ENCODE measurements at regions not wholly inside any gene's neighbourhood (a gene's known extent, or its start where the extent isn't known, plus 50 kb on each side); places are given as distances from the start of the nearest gene placed in this dataset.
A peak's percentile ranks its signal among the peaks of the same experiment; 100 is the strongest.
"Not testable (repeated sequence)": the region's sequence is repeated elsewhere in the genome, so short reads cannot be mapped to it uniquely, and the experiment has no call there.

GRCh38 chr5:125452991-125453390 lies 706.6 kb upstream of the ZNF608 start:
- no peak for DNase-seq

DNA sequence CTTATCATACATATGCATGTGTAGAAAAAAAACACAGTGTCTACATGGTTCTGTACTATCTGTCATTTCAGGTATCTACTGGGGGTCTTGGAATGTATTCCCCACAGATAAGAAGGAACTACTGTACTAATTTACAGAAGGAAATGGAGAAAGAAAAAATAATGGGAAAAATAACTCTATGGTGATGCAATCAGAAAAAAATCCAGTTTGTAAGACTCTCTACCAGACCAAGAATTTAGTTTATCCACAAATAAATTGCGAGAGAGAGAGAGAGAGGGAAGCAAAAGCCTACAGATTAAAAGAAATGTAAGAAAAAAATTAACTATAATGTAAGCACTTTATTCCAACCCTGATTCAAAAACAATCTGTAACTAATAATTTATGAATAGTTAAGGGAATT lies 708.6 kb upstream of the ZNF608 start:
- no peak for DNase-seq

GRCh38 chr5:125456005-125456404 lies 709.6 kb upstream of the ZNF608 start:
- not testable (repeated sequence) for DNase-seq

GRCh38 chr5:125457617-125458016 lies 711.2 kb upstream of the ZNF608 start:
- no peak for DNase-seq

DNA sequence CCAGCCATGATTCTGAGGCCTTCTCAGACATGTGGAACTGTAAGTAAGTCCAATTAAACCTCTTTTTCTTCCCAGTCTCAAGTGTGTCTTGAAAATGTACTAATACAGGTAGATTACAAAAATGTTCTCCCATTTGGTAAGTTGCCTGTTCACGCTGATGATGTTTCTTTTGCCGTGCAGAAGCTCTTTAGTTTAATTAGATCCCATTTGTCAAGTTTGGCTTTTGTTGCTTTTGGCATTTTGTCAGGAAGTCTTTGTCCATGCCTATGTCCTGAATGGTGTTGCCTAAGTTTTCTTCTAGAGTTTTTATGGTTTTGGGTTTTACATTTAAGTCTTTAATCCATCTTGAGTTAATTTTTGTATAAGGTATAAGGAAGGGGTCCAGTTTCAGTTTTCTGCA lies 712.5 kb upstream of the ZNF608 start:
- not testable (repeated sequence) for DNase-seq

DNA sequence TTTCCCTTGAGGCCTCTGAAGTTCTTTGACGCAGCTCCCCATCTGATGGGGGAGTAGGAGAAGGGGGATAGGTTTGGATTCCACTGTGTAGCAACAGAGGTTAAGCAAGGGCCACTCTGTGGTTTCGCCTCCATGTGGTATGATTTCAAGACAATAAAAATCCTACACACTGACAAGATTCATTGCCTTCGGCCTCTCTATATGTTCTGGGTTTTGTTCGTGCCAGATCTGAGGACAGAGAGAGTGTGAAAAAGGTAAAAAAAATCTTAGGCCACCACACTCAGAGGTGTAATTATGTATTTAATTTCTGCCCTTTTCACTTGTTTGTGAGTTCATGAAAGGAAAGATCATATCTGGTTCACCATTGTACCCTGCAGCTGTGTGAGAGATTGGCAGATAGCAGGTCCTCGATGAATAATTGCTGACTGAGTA lies 715.2 kb upstream of the ZNF608 start:
- no peak for DNase-seq

GRCh38 chr5:125463466-125464092 lies 717.1 kb upstream of the ZNF608 start:
- no peak for DNase-seq

DNA sequence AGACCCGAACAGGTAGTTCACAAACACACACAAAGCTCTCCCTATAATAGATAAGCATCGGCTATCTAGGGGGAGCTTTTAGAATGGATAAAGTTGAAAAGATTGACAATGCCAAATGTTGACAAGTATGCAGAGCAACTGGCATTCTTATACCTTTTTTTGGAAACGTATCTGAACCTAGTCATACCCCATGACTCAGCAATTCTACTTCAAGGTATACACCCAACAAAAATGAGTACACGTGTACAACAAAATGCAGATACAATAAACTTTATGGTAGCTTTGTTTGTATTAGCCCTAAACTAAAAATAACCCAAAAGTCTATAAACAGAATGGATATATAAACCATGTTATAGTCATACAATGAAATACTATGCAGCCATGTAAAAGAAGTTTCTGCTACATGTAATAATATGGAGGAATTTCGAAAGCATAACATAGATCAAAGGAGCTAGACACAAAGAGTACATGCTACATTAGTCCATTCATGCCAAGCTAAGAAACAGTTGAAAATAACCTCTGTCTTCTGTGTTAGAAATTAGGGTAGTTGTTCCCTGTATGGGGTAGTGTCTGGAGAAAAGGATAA lies 718.5 kb upstream of the ZNF608 start:
- no peak for DNase-seq

DNA sequence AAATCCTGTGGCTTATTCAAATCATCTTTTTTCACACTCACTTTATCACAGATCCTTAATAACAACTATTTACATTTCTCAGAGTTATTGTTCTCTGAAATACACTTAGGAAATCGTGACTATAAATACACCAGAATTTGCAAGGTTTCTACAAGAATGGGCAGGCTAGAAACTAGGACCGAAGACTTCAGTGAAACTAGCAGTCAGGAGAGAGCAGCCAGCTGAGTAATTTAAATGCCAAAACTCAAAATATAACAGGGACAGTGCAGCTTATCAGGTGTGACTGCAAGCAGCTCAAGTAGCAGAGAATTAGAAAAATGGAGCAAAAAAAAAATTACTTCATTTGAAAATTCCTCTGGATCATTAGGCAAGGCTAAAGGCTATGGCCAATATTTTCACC lies 719.3 kb upstream of the ZNF608 start:
- DNase-seq: no peak

DNA sequence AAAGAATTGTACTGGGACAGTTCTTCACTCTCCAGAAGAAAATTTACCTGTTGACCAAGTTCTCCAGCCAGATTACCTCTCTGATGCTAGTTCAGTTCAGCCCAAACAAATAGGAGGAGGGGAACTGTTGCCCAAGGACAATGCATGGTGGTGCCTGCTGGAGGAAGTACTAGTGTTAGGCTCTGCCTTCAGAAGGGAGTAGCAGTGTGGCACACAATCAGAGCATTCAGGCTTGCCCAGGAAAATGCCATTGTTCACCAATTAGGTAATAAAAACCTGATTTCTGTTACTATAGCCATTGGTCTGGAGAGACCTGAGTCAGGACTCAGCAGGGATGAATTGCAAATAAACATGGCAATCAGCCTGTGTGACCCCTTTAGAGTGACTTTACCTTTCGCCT lies 720.8 kb upstream of the ZNF608 start:
- DNase-seq: no peak

GRCh38 chr5:125470280-125470902 lies 724.0 kb upstream of the ZNF608 start:
- DNase-seq: no peak

GRCh38 chr5:125476901-125477585 lies 730.6 kb upstream of the ZNF608 start:
- DNase-seq: no peak

DNA sequence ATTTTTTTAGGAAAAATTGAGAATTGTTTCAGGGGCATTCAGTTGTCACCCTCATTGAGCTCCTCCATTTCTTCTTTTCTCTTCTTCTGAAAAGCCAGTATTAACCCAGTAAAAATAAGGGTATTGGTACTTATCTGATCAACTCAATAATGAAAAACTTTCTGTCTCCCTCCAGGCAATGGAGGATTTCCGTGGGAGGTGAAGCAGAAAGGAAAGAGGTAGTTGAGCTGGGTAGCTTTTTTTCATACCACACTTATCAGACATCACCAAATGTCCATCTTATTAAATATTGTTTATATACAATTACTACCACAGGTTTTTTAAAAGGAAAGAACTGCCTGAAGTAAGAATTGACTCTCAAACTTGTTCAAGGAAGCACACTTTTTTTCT lies 731.1 kb upstream of the ZNF608 start:
- no peak for DNase-seq

DNA sequence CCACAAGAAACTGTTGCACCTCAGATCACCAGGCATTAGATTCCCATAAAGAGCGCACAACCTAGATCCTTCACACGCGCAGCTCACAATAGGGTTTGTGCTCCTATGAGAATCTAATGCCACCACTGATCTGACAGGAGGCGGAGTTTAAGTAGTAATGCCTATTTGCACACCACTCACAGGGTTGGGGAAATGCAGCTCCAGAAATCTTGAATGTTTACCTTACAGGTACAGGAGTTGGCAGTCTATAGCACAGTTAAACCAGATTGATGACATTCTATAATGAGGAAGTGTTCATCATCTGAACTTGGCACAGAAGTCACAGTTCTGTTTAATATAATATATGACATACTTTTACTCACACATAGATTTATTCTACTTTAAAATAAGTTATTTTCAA lies 732.2 kb upstream of the ZNF608 start:
- no peak for DNase-seq

GRCh38 chr5:125480911-125481310 lies 734.5 kb upstream of the ZNF608 start:
- DNase-seq: no peak

- DNase-seq: no peak
Observed at GRCh38 chr5:125481506-125482465, 735.3 kb upstream of the ZNF608 start.

- DNase-seq: no peak
Observed at GRCh38 chr5:125483609-125484008, 737.2 kb upstream of the ZNF608 start.

DNA sequence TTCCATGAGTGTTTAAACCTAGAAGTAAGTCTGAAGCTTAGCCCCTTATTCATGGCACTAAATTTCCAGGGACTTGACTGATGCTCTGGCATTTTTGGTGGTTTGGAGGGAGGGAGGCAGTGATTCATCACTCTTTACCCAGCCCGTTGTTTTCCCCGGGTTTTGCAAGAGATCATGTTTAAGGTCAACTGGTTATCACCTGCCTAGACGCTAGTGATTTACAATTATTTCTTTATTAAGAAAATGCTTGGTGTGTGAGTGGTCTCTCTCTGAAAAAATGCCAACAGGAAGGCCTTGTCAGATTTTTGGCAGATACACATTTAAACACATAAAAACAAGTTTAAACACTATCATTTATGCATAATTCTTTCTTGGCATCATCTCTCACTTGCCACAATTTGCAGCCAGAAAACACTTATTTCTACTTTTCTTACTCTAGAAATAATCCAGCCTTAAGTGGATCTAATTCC lies 737.9 kb upstream of the ZNF608 start:
- no peak for DNase-seq

- DNase-seq: peak; percentile 76
Observed at GRCh38 chr5:125484742-125485641, 738.6 kb upstream of the ZNF608 start.

DNA sequence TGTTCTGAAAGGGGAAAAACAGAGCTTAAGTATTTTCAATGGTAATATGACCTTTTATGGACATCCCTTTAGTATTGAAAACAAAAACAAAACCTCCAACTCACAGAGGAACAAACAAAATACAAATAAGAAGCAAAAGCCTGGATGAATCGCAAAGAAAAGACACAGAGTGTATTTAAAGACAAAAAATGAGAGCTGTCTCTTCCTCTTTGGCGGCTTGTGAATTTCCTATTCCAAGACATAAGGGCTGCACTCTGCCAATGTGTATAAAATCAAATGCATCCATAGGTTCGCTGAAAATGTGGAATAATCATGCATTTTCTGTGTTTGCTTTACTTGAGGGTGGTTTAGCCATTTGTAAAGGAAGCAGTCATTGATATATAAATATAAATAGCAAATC lies 739.3 kb upstream of the ZNF608 start:
- DNase-seq: no peak

GRCh38 chr5:125486634-125487033 lies 740.2 kb upstream of the ZNF608 start:
- DNase-seq: no peak

GRCh38 chr5:125487231-125487630 lies 740.8 kb upstream of the ZNF608 start:
- DNase-seq: no peak
